ENCODE measurements at regions not wholly inside any gene's neighbourhood (a gene's known extent, or its start where the extent isn't known, plus 50 kb on each side); places are given as distances from the start of the nearest gene placed in this dataset.

GRCh38 chr11:19395050-19395449 is 154.3 kb upstream of the E2F8 start:
- no peak for DNase-seq

GRCh38 chr11:19394525-19395016 is 153.8 kb upstream of the E2F8 start:
- no peak for DNase-seq

- DNase-seq, result no peak
These were observed 153.2 kb upstream of the E2F8 start for GRCh38 chr11:19393941-19394340.

GRCh38 chr11:19392847-19393518 is 152.2 kb upstream of the E2F8 start:
- no peak for DNase-seq

GRCh38 chr11:19392321-19392720 is 151.6 kb upstream of the E2F8 start:
- DNase-seq, result no peak

GRCh38 chr11:19391652-19392051 is 150.9 kb upstream of the E2F8 start:
- DNase-seq, result no peak

GRCh38 chr11:19391026-19391425 is 150.3 kb upstream of the E2F8 start:
- no peak for DNase-seq

GRCh38 chr11:19389787-19390303 is 149.1 kb upstream of the E2F8 start:
- no peak for DNase-seq

- no peak for DNase-seq
These were observed 141.4 kb upstream of the E2F8 start for GRCh38 chr11:19382131-19382611.

GRCh38 chr11:19380375-19380774 is 139.6 kb upstream of the E2F8 start:
- DNase-seq, result no peak

- DNase-seq, result no peak
These were observed 138.7 kb upstream of the E2F8 start for GRCh38 chr11:19379465-19379864.

- no peak for DNase-seq
These were observed 138.1 kb upstream of the E2F8 start for GRCh38 chr11:19378814-19379213.

GRCh38 chr11:19377881-19378280 is 137.1 kb upstream of the E2F8 start:
- no peak for DNase-seq

- DNase-seq, result no peak
These were observed 134.7 kb upstream of the E2F8 start for GRCh38 chr11:19375440-19375839.

GRCh38 chr11:19374151-19374569 is 133.4 kb upstream of the E2F8 start:
- DNase-seq, result no peak

- no peak for DNase-seq
These were observed 131.6 kb upstream of the E2F8 start for GRCh38 chr11:19372381-19372780.

- no peak for DNase-seq
These were observed 129.5 kb upstream of the E2F8 start for GRCh38 chr11:19370100-19370861.

GRCh38 chr11:19368726-19369375 is 128.1 kb upstream of the E2F8 start:
- DNase-seq, result no peak

- DNase-seq, result no peak
These were observed 126.4 kb upstream of the E2F8 start for GRCh38 chr11:19366992-19367709.

GRCh38 chr11:19365743-19366410 is 125.1 kb upstream of the E2F8 start:
- no peak for DNase-seq

GRCh38 chr11:19359221-19360000 is 118.7 kb upstream of the E2F8 start:
- DNase-seq, result no peak

Measured in SHP77 (cell line).